T-helper 1 cell treated with Interleukin-12 subunit alpha and Interleukin-12 subunit beta and Interleukin-4 antibody, amounts not matched to agents 30 μg/mL and 1 μg/mL, for 36 hours (primary cell): ENCODE measurements at regions not wholly inside any gene's neighbourhood (a gene's known extent, or its start where the extent isn't known, plus 50 kb on each side); places are given as distances from the start of the nearest gene placed in this dataset.
"Not testable (repeated sequence)": the region's sequence is repeated elsewhere in the genome, so short reads cannot be mapped to it uniquely, and the experiment has no call there.

Experiments used
- H3K27ac Mint-ChIP-seq: one replicate; pipeline ENCODE4 v1.8.0; 2021; ENCODE audit warnings: mild to moderate bottlenecking, mixed read lengths
- H3K27me3 Mint-ChIP-seq: one replicate; pipeline ENCODE4 v1.8.0; 2021; ENCODE audit warnings: low read depth, mixed read lengths
- H3K36me3 Mint-ChIP-seq: one replicate; pipeline ENCODE4 v1.8.0; 2021; ENCODE audit warnings: low read depth, mixed read lengths
- H3K4me1 Mint-ChIP-seq: one replicate; pipeline ENCODE4 v1.8.0; 2021; ENCODE audit warnings: low read depth, mixed read lengths
- H3K4me3 Mint-ChIP-seq: one replicate; pipeline ENCODE4 v1.8.0; 2021; ENCODE audit warnings: mild to moderate bottlenecking, moderate library complexity, mixed read lengths
- H3K9me3 Mint-ChIP-seq: one replicate; pipeline ENCODE4 v1.8.0; 2021; ENCODE audit warnings: mixed read lengths

DNA sequence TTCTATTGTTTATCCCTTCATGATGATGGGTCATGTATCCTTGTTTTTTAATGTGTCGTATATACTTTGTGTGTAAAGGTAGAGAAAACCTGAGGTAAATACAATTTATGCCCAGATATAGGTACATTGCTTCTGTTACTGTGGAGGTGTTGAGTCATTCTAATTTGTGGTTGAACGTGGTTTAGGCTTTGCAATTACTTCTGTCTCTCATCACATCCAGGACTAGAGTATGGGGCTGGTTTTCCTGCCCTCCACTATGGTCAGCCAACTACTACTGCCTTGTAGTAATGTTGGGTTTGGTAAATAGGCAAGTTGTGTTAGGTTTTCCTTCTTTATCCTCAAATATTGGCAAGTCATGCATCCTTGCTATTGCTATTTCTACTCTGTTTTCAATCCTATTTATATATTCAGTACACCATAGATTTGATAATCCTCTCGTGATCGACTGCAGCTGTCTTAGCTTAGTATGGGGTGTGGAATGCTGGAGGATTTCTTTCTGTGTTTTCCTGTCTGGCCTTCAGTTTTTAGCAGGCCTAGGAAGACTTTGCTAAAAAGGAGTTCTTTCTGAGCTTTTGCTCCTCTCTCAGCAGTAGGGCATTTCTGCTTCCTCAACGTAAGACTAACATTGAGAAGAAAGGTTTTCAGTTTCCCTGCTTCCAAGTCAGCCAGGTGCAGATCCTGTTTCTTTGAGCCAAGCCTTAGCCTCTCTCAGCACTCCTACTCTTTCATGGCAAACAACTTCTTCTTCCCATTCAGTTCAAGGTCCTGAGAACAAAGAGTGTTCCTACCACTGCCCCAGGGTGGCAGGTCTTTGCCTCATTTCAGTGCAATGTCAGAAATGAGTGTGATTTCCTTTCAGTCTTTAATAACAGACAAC, 844.4 kb upstream of the CDH18 start:
- Mint-ChIP-seq H3K27me3 (no peaks in the 10 kb centered on the region), H3K27ac (no peak overlapping the region), H3K4me1 (no peaks in the 10 kb centered on the region), H3K36me3 (no peaks in the 10 kb centered on the region), H3K4me3 (no peak overlapping the region), H3K9me3 (no peaks in the 10 kb centered on the region)

DNA sequence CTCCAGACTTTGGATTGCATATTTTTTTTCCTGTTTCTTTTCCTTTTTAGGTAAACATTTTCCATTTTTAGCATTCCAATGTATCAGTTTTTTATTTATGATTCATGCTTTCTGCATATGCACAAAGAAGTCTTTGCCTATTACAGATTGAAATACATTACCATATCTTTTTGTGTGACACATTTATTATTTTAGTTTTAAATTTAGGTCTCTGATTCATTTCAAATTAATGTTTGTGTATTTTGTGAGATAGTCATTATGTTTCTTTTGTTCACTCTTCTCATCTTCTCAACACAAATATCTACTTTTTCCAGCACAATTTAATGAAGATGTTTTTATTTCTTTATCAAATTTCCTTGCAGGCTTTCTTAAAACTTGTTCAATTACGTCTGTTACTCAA, 838.0 kb upstream of the CDH18 start:
- not testable (repeated sequence) for H3K27ac Mint-ChIP-seq, H3K9me3 Mint-ChIP-seq, H3K4me1 Mint-ChIP-seq, H3K4me3 Mint-ChIP-seq, H3K36me3 Mint-ChIP-seq, H3K27me3 Mint-ChIP-seq

DNA sequence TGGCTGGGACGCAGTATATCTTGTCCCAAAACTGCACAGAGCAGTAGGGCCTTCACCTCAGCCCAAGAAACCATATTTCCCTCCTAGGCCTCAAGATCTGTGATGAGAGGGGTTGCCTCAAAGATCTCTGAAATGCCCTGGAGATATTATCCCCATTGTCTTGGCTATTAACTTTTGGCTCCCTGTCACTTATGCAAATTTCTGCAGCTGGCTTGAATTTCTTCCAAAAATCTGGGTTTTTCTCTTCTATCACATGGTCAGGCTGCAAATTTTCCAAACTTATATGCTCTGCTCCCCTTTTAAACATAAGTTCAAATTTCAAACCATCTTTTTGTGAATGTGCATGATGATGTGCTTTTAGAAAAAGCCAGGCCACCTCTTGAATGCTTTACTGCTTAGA, 809.2 kb upstream of the CDH18 start:
- not testable (repeated sequence) for H3K4me1 Mint-ChIP-seq, H3K27me3 Mint-ChIP-seq, H3K36me3 Mint-ChIP-seq, H3K4me3 Mint-ChIP-seq, H3K27ac Mint-ChIP-seq
- peaks cover 16% of the 10 kb centered on the region for H3K9me3 Mint-ChIP-seq

DNA sequence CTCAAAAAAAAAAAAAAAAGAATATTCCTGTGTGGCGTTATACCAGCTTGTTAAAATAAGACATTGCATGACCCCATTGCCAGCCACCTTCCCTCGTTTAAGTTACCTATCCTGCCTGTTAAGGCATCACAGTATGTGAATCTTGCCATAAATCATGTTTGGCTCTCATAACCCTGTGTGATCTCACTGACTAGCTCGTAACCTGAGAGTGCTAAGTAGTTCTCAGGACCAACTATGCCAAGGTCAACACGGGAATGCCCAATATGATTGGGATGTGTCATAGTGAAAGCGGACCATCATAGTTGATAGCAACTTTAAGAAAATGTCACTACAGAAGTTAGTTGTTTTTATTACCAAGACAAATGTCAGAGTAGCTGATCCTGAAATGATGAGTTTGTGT, 796.8 kb upstream of the CDH18 start:
- H3K4me1 Mint-ChIP-seq, H3K36me3 Mint-ChIP-seq, H3K4me3 Mint-ChIP-seq, H3K27ac Mint-ChIP-seq, H3K27me3 Mint-ChIP-seq: not testable (repeated sequence)
- peaks cover 12% of the 10 kb centered on the region for H3K9me3 Mint-ChIP-seq

DNA sequence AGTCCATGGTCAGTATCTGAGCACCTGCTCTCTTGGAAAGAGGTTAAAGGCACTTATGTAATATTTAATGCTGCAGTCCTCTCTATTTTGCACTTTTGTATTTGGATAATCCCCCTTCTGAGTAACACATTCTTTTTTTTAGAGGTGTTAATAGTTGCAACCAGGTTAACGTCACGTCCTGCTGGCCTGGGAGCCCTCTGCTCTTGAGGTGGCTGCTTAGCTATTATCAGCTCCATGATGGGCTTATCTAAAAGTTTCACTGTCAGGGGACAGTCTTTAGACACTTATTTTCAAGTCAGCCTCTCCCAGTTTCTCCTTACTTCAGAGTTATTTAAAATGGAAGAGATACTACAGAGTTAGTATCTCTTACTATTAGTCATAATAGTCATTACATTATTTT, 795.5 kb upstream of the CDH18 start:
- not testable (repeated sequence) for H3K27ac Mint-ChIP-seq, H3K27me3 Mint-ChIP-seq, H3K4me3 Mint-ChIP-seq, H3K4me1 Mint-ChIP-seq, H3K36me3 Mint-ChIP-seq, H3K9me3 Mint-ChIP-seq

DNA sequence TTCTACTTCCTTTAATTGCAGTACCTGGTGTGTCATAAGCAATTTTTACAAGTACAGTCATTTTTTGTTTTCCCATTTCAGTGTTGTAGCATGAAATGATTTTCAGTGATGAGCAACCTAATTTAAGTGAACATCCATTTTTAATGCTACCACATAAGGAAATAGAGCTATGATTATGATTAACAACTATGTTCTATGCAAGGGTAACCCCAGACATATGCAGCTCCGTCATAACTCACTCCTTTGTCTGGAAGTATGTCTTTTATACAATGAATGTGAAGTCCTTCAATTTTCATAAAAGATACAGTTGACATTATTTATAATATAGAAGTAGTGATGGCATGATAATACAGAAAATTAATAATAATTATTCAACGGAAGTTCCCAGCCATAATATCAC, 783.3 kb upstream of the CDH18 start:
- not testable (repeated sequence) for H3K4me1 Mint-ChIP-seq, H3K4me3 Mint-ChIP-seq, H3K27ac Mint-ChIP-seq, H3K9me3 Mint-ChIP-seq, H3K27me3 Mint-ChIP-seq, H3K36me3 Mint-ChIP-seq

DNA sequence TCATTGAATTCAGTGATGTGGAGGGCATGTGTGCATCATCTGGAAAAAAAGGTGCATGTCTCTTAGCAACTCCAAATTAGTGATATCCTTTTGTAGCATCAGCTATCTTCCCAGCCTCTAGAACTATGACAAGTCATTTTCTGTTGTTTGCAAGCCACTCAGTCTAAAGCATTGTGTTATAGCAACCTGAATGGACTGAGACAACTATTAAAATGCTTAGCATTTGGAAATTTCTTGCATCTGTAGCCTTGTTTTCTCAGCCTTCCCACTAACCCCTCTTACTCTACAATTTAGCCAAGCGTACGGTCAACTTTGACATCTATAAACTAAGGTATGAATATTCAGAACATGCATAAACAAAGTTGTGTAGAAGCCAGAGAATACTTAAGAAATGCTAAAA, 777.1 kb upstream of the CDH18 start:
- not testable (repeated sequence) for H3K27me3 Mint-ChIP-seq, H3K4me1 Mint-ChIP-seq, H3K27ac Mint-ChIP-seq, H3K36me3 Mint-ChIP-seq, H3K9me3 Mint-ChIP-seq, H3K4me3 Mint-ChIP-seq

DNA sequence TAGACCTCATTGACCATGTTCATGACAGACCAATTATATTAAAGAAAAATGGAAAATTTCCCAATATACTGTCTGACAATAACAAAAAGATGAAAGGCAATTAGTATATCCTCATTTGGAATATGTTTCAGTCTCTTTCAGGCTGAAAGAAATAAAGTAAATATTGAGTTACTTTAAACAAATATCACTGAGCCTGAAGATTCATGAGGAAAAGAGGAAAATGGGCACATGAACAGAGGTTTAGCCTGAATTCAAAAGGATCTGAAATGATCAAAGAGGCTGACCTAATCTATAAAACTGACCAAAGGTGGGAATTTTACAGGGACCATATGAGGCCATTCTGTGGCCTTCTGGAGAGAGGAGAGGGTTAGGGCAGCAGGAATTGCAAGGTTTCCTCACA, 771.5 kb upstream of the CDH18 start:
- H3K27ac Mint-ChIP-seq, H3K27me3 Mint-ChIP-seq: not testable (repeated sequence)

DNA sequence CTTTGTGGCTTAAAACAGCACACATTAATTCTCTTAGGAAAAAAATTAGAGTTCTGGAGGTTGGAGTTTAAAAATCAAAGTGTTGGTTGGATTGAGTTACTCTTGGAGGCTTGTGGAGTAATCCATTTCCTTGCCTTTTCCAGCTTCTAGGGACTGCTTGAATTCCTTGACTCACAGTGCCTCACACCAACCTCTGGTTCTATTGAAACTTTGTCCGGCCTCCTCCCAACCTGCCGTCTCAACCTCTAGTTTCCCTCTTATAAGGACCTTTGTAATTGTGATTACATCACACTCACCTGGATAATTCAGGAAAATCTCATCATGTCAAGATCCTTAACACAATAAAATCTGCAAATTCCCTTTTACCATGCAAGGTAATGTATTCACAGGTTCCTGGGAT, 764.2 kb upstream of the CDH18 start:
- not testable (repeated sequence) for H3K36me3 Mint-ChIP-seq, H3K27ac Mint-ChIP-seq, H3K4me3 Mint-ChIP-seq, H3K27me3 Mint-ChIP-seq, H3K4me1 Mint-ChIP-seq, H3K9me3 Mint-ChIP-seq

More for the DNA sequence above, 771.5 kb upstream of the CDH18 start:
- not testable (repeated sequence) for H3K4me3 Mint-ChIP-seq, H3K4me1 Mint-ChIP-seq, H3K9me3 Mint-ChIP-seq, H3K36me3 Mint-ChIP-seq

DNA sequence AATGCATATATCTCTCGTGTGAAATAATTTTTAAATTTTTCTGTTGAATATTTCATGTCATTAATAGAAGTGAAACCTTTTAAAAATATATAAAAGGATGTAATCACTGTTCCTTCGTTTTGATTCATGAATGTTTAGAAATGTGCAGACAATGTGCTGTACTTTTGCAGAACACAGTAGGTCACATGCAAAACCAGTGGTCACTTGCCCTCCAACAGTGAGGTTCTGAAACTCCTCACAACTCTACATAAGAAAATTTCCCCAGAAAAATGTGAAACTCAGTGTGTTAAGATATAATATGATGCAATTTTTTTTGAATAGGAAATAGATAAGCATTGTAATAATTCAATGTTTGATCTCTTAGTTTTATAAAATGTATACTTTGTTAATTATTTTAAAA, 747.7 kb upstream of the CDH18 start:
- H3K27me3 Mint-ChIP-seq, H3K27ac Mint-ChIP-seq, H3K4me1 Mint-ChIP-seq, H3K4me3 Mint-ChIP-seq, H3K36me3 Mint-ChIP-seq: not testable (repeated sequence)
- peaks cover 15% of the 10 kb centered on the region for H3K9me3 Mint-ChIP-seq

DNA sequence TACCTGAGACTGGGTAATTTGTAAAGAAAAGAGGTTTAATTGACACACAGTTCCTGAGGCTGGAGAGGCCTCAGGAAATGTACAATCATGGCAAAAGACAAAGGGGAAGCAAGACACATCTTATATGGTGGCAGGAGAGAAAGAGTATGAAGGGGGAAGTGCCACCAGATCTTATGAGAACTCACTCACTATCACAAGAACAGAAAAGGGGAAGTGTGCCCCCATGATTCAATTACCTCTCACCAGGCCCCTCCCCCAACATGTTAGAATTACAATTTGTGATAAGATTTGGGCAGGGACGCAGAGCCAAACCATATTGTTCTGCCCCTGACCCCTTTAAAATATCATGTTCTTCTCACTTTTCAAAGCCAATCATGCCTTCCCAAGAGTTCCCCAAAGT, 744.2 kb upstream of the CDH18 start:
- H3K9me3 Mint-ChIP-seq, H3K4me3 Mint-ChIP-seq, H3K4me1 Mint-ChIP-seq, H3K27me3 Mint-ChIP-seq, H3K36me3 Mint-ChIP-seq, H3K27ac Mint-ChIP-seq: not testable (repeated sequence)

DNA sequence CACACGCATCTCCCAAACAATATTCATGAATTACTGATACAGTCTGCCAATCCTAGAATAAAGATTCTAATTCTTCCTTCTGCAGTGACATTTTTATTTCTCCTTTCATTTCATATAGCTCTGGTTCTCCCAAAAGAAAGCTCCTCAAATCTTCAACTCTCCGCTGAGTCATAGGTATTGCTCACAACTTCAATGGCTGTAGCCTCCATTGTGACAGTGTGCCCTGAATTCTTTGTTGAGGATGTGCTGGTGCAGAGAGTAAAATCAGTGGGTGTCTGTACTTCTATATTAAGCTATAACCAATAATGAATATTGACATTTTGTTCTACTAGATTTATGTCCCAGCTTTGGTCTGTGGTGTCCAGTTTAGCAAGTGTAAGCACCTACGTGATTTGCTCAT, 733.3 kb upstream of the CDH18 start:
- H3K9me3 Mint-ChIP-seq, H3K27me3 Mint-ChIP-seq, H3K27ac Mint-ChIP-seq, H3K4me1 Mint-ChIP-seq, H3K4me3 Mint-ChIP-seq, H3K36me3 Mint-ChIP-seq: not testable (repeated sequence)

DNA sequence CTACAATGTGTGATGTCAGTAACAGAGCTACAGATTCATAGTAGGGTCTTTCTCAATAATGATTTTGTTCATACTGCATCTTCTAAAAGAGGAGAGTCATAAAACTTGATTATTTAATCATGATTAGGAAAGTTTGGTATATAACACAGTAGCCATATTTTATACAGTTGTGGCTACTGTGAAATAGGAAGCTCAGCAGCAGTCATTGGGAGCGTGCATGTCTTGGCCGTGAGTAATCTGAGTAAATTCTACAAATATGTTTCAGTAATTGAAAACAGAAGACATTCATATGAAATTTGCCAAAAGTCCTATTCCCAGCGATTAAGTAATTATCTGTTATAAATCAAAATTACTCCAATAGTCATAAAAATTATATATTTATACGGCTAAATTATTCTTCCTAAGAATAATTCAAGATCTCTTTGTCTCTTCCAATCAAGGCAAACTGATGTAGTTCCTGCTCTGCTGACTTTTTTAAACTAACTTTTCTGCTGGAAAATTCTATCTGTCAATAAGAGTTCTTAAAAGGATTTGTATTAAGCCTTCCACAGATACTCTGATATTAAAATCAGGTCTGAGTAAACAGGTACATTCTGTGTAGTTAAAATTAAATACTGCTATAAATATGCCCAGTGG, 723.6 kb upstream of the CDH18 start:
- not testable (repeated sequence) for H3K4me1 Mint-ChIP-seq, H3K9me3 Mint-ChIP-seq, H3K4me3 Mint-ChIP-seq, H3K27me3 Mint-ChIP-seq, H3K36me3 Mint-ChIP-seq, H3K27ac Mint-ChIP-seq

DNA sequence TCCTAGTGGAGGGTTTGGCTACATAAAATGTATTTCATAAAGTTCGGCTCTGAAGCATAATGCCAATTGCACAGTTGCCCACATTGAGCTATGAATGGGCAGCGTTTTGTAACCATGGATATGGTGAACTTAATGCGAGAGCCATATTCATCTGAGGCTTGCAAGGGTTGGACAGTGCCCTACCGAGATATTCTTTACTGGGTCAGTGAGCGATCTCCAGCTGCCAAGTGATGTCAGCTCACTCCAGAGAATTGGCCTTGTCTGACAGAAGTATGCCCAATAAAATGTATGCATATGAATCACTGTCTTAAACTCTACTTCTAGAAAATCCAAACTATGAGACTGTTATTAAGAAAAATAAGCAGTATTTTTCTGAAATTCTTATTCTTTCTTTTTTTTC, 719.6 kb upstream of the CDH18 start:
- not testable (repeated sequence) for H3K27me3 Mint-ChIP-seq, H3K4me1 Mint-ChIP-seq, H3K9me3 Mint-ChIP-seq, H3K36me3 Mint-ChIP-seq, H3K27ac Mint-ChIP-seq, H3K4me3 Mint-ChIP-seq

DNA sequence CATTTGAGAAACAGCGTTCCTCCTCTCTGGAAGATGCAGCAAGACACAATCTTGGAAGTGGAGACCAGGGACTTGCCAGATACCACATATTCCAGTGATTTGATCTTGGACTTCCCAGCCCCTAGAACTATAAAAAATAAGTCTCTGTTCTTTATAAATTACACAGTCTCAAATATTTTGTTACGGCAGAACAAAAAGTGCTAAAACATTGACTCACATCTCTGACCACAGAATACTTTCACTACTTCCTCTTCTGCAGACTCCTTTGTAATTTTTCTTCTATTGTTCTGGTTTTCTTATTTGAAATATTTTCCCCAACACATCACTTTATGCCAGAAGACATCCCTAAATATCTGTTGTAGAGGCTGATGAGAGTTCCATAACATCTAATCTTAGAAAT, 706.1 kb upstream of the CDH18 start:
- Mint-ChIP-seq H3K4me3 (no peak overlapping the region), H3K36me3 (no peaks in the 10 kb centered on the region), H3K9me3 (peaks cover 1% of the 10 kb centered on the region), H3K27me3 (no peaks in the 10 kb centered on the region), H3K27ac (no peak overlapping the region), H3K4me1 (no peaks in the 10 kb centered on the region)

DNA sequence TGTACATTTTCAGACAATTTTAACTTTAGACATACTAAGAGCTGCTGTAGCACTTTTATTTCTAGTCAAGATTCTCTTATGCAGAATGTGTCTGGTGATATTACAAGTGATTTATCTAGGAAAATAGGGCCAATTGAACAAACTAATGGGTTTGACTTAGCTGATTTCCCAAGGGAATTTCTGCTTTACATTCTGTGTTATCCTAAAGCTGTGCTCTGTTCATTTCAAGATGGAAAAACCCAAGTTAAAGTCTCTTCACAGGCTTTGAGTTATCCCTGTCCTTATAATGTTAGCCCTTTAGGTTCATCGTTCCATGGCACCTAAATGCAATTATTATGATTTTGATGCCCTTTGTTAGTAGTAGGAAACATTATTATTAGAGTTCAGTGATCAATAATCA, 704.9 kb upstream of the CDH18 start:
- Mint-ChIP-seq H3K27ac (no peak overlapping the region), H3K27me3 (no peaks in the 10 kb centered on the region), H3K4me1 (no peaks in the 10 kb centered on the region), H3K9me3 (peaks cover 7% of the 10 kb centered on the region), H3K36me3 (no peaks in the 10 kb centered on the region), H3K4me3 (no peak overlapping the region)
